SU-DHL-6 (cell line): ENCODE measurements at regions not wholly inside any gene's neighbourhood (a gene's known extent, or its start where the extent isn't known, plus 50 kb on each side); places are given as distances from the start of the nearest gene placed in this dataset.

Experiments
- H2AFZ ChIP-seq: fragments of 200-600 bp; sonication (generic); 2 replicates; pipeline ENCODE4 v1.6.1; 2014; ENCODE audit warnings: low read depth, mild to moderate bottlenecking, moderate library complexity, mixed read lengths, antibody characterized with exemption, low read length; ENCODE audit not compliant: severe bottlenecking
- H3F3A ChIP-seq: fragments of 200-600 bp; shearing (Covaris generic); 2 replicates; pipeline ENCODE4 v1.6.0; 2016; ENCODE audit warnings: antibody characterized with exemption, mild to moderate bottlenecking; ENCODE audit not compliant: insufficient read depth
- H3K27ac ChIP-seq: fragments of 200-600 bp; sonication (generic); 2 replicates; pipeline ENCODE4 v1.5.1; 2016; ENCODE audit warnings: low read depth, mild to moderate bottlenecking, low read length, moderate library complexity, mixed read lengths
- H3K27me3 ChIP-seq: fragments of 200-600 bp; sonication (generic), shearing (Covaris generic); 2 replicates; pipeline ENCODE4 v1.6.0; 2014; ENCODE audit warnings: mild to moderate bottlenecking, low read length
- H3K36me3 ChIP-seq: fragments of 200-600 bp; sonication (generic); 2 replicates; pipeline ENCODE4 v1.6.1; 2014; ENCODE audit warnings: mild to moderate bottlenecking, low read length, mixed read lengths
- H3K4me2 ChIP-seq: fragments of 300-600, 200-600 bp; shearing (Covaris generic), sonication (generic); 2 replicates; pipeline ENCODE4 v1.6.0; 2014; ENCODE audit warnings: low read length, low read depth, mild to moderate bottlenecking; ENCODE audit not compliant: poor library complexity, severe bottlenecking
- H3K4me3 ChIP-seq: fragments of 200-600 bp; sonication (generic); 2 replicates; pipeline ENCODE4 v1.5.1; 2014; ENCODE audit warnings: antibody characterized with exemption, low read length, mild to moderate bottlenecking, mixed read lengths; ENCODE audit not compliant: insufficient read depth, poor library complexity, severe bottlenecking
- H3K79me2 ChIP-seq: fragments of 200-600 bp; sonication (generic); 2 replicates; pipeline ENCODE4 v1.6.1; 2014; ENCODE audit warnings: mild to moderate bottlenecking, low read length, moderate library complexity; ENCODE audit not compliant: insufficient read depth
- H3K9ac ChIP-seq: fragments of 200-600 bp; sonication (generic); 2 replicates; pipeline ENCODE4 v1.7.0; 2014; ENCODE audit warnings: mild to moderate bottlenecking, low read length
- H3K9me2 ChIP-seq: fragments of 200-600 bp; sonication (generic); replicated peaks from 2 replicates; pipeline ENCODE4 v1.6.1; 2014; ENCODE audit warnings: low read length; ENCODE audit not compliant: insufficient read depth
- H3K9me3 ChIP-seq: fragments of 200-600 bp; sonication (generic); 2 replicates; pipeline ENCODE4 v1.6.1; 2014; ENCODE audit warnings: low read length, mixed read lengths; ENCODE audit not compliant: insufficient read depth
- H4K20me1 ChIP-seq: fragments of 200-600 bp; sonication (generic); 2 replicates; pipeline ENCODE4 v1.6.1; 2014; ENCODE audit warnings: low read depth, mild to moderate bottlenecking, antibody characterized with exemption, low read length, moderate library complexity, mixed read lengths
- EZH2phosphoT487 ChIP-seq: fragments of 200-600 bp; sonication (generic), shearing (Covaris generic); conservative IDR thresholded peaks from 2 replicates; pipeline ENCODE4 v1.6.1; 2018; ENCODE audit warnings: mild to moderate bottlenecking, antibody characterized with exemption, low read length, moderate library complexity, mixed read lengths
- TF ChIP-seq, protein P1 (sequence below): fragments of 200-600 bp; sonication (generic); IDR thresholded peaks from one replicate; pipeline ENCODE4 v1.5.1; 2017; ENCODE audit warnings: antibody characterized with exemption, mild to moderate bottlenecking, low read length, moderate library complexity; ENCODE audit not compliant: insufficient read depth, poor library complexity, severe bottlenecking

DNA sequence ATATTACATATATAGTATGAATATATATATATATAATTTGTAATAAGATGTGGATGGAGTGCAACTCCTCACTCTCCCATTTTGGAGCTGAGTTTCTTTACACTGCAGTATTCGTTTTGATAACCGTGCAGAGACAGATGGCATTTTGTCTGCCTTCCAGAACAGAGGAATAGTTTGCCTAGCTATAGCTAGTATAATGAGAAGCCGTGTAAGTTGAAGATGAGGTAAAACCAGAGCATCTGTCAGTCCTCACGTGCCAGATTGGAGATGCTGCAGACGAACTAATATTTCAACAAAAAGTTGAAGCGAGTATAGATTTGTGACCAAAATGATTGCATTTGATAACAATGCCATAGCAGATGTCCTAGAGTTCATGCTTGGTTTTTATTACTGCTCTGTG, 180.6 kb downstream of the FMR1NB start:
- Histone ChIP-seq H3K9ac (no peak overlapping the region), H3K4me2 (no peak overlapping the region), H3K79me2 (no peaks in the 10 kb centered on the region), H3K4me3 (no peak overlapping the region), H3K27me3 (no peaks in the 10 kb centered on the region), H3F3A (no peaks in the 10 kb centered on the region), H3K9me3 (no peaks in the 10 kb centered on the region), H3K36me3 (no peaks in the 10 kb centered on the region), H4K20me1 (no peaks in the 10 kb centered on the region), H2AFZ (no peak overlapping the region), H3K27ac (no peak overlapping the region), H3K9me2 (no peaks in the 10 kb centered on the region)
- no peak for TF ChIP-seq EZH2phosphoT487
- TF ChIP-seq, protein P1, sequence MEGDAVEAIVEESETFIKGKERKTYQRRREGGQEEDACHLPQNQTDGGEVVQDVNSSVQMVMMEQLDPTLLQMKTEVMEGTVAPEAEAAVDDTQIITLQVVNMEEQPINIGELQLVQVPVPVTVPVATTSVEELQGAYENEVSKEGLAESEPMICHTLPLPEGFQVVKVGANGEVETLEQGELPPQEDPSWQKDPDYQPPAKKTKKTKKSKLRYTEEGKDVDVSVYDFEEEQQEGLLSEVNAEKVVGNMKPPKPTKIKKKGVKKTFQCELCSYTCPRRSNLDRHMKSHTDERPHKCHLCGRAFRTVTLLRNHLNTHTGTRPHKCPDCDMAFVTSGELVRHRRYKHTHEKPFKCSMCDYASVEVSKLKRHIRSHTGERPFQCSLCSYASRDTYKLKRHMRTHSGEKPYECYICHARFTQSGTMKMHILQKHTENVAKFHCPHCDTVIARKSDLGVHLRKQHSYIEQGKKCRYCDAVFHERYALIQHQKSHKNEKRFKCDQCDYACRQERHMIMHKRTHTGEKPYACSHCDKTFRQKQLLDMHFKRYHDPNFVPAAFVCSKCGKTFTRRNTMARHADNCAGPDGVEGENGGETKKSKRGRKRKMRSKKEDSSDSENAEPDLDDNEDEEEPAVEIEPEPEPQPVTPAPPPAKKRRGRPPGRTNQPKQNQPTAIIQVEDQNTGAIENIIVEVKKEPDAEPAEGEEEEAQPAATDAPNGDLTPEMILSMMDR = no peak

DNA sequence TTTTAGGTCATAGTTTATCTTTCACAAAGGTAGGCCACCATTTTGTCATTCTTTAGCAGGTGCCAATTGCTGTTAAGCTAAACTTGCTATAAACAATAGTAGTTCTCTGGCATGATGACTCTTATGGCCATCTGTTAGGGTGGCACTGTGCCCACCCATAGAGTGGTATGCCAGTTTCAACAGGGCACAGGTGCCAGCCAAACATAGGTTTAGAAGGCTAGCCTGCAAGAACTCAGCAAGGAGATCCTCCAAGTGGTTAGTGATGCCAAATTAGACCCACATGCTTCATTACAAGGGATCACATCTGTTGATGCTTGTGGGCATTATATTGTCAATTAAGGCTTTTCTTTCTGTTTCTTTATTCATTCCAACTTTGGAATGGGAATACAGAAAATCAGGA, 204.5 kb downstream of the FMR1NB start:
- Histone ChIP-seq H3K4me3 (no peak overlapping the region), H3K4me2 (no peak overlapping the region), H3K36me3 (no peaks in the 10 kb centered on the region), H4K20me1 (no peaks in the 10 kb centered on the region), H3K9me2 (no peaks in the 10 kb centered on the region), H2AFZ (no peak overlapping the region), H3K27ac (no peak overlapping the region), H3K27me3 (no peaks in the 10 kb centered on the region), H3K79me2 (no peaks in the 10 kb centered on the region), H3K9ac (no peak overlapping the region), H3F3A (no peaks in the 10 kb centered on the region), H3K9me3 (no peaks in the 10 kb centered on the region)
- TF ChIP-seq EZH2phosphoT487 = no peak
- TF ChIP-seq, protein P1 = no peak

DNA sequence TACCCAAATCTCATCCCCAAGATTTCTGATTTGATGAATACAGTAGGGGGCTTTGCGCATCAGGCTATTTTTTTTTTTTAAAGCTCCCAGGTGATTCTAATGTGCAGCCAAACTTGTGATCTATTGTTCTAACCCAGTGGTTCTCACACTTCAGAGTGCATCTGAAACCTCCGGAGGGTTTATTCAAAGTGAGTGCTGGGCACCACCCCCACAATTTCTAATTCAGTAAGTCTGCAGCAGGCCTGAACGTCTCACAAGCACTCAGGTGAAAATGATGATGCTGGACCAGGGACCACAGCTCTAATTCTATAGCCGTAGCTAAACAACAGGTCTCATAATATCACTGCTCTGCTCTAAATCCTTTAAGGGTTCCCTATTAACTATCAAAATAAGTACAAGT, 211.4 kb downstream of the FMR1NB start:
- Histone ChIP-seq H3K4me3 (no peak overlapping the region), H3K9ac (no peak overlapping the region), H3K4me2 (no peak overlapping the region), H3K9me3 (no peaks in the 10 kb centered on the region), H3K36me3 (no peaks in the 10 kb centered on the region), H3K9me2 (no peaks in the 10 kb centered on the region), H3F3A (no peaks in the 10 kb centered on the region), H3K27ac (no peak overlapping the region), H4K20me1 (no peaks in the 10 kb centered on the region), H3K79me2 (no peaks in the 10 kb centered on the region), H2AFZ (no peak overlapping the region), H3K27me3 (no peaks in the 10 kb centered on the region)
- TF ChIP-seq EZH2phosphoT487 = no peak
- TF ChIP-seq, protein P1 = no peak
